SK-N-SH (cell line): ENCODE measurements at regions not wholly inside any gene's neighbourhood (a gene's known extent, or its start where the extent isn't known, plus 50 kb on each side); places are given as distances from the start of the nearest gene placed in this dataset.

Experiments used
- CTCF ChIA-PET: fragments of 300-600, 350-600 bp; formaldehyde crosslinking; extraction: SDS; loops from one replicate; lab custom pipeline; 2021; lab: Yijun Ruan, JAX
- POLR2A ChIA-PET: fragments of 350-600 bp; sonication (Branson Sonifier 250); formaldehyde crosslinking; extraction: SDS; loops from one replicate; lab custom pipeline; 2020; ENCODE audit warnings: antibody characterized with exemption, inconsistent platforms; lab: Yijun Ruan, JAX
- DNase-seq: peaks from one replicate; pipeline ENCODE4 v3.0.0; 2012
- H2AFZ ChIP-seq: fragments of 200-600 bp; sonication (generic); 2 replicates; pipeline ENCODE4 v1.8.1; 2016; ENCODE audit warnings: antibody characterized with exemption, mild to moderate bottlenecking, low read depth
- H3F3A ChIP-seq: fragments of 200-600 bp; sonication (generic); replicated peaks from 2 replicates; pipeline ENCODE3; 2016; ENCODE audit warnings: antibody characterized with exemption, mild to moderate bottlenecking; ENCODE audit not compliant: insufficient read depth
- H3K27ac ChIP-seq, 2 experiments: fragments of 200-500 bp in 1 of 2; fragments of 200-600 bp in 1 of 2; sonication (Bioruptor generic) in 1 of 2; sonication (generic), shearing (Covaris generic) in 1 of 2; 2 replicates each; pipeline versions ENCODE4 v1.5.1 to v1.6.1; 2014 to 2016; ENCODE audit warnings: low read depth in 2 of 2, inconsistent platforms in 1 of 2, low read length in 1 of 2, mild to moderate bottlenecking in 1 of 2, mixed read lengths in 1 of 2
- H3K27me3 ChIP-seq: fragments of 200-600 bp; sonication (generic), shearing (Covaris generic); 2 replicates; pipeline ENCODE4 v1.6.1; 2016; ENCODE audit warnings: mixed run types; ENCODE audit not compliant: insufficient read depth
- H3K36me3 ChIP-seq, 2 experiments: fragments of 200-500 bp in 1 of 2; fragments of 200-600 bp in 1 of 2; sonication (Bioruptor generic) in 1 of 2; sonication (generic) in 1 of 2; replicated peaks in 1 of 2; 2 replicates each; pipeline versions ENCODE3 to v1.5.1; 2014 to 2016; ENCODE audit warnings: low read length in 1 of 2, mild to moderate bottlenecking in 1 of 2; ENCODE audit not compliant: insufficient read depth in 2 of 2, control insufficient read depth in 1 of 2
- H3K4me1 ChIP-seq, 2 experiments: fragments of 200-500 bp in 1 of 2; fragments of 200-600 bp in 1 of 2; sonication (Bioruptor generic) in 1 of 2; sonication (generic), shearing (Covaris generic) in 1 of 2; 2 replicates each; pipeline versions ENCODE4 v1.5.1 to v1.6.1; 2014 to 2016; ENCODE audit warnings: low read depth in 1 of 2, low read length in 1 of 2, mixed run types in 1 of 2; ENCODE audit not compliant: insufficient read depth in 2 of 2, control insufficient read depth in 1 of 2
- H3K4me2 ChIP-seq: fragments of 200-600 bp; sonication (generic), shearing (Covaris generic); 2 replicates; pipeline ENCODE4 v1.6.1; 2017; ENCODE audit warnings: mixed run types
- H3K4me3 ChIP-seq, 2 experiments: fragments of 200-500 bp in 1 of 2; fragments of 200-600 bp in 1 of 2; sonication (Bioruptor generic) in 1 of 2; sonication (generic), shearing (Covaris generic) in 1 of 2; 2 replicates each; pipeline versions ENCODE4 v1.5.1 to v1.8.1; 2014 to 2016; ENCODE audit warnings: low read depth in 2 of 2, inconsistent platforms in 1 of 2, low read length in 1 of 2, mild to moderate bottlenecking in 1 of 2, mixed read lengths in 1 of 2, moderate library complexity in 1 of 2
- H3K79me2 ChIP-seq: fragments of 200-600 bp; sonication (generic); 2 replicates; pipeline ENCODE4 v1.8.1; 2017; ENCODE audit warnings: mild to moderate bottlenecking; ENCODE audit not compliant: insufficient read depth
- H3K9ac ChIP-seq: fragments of 200-600 bp; sonication (generic); 2 replicates; pipeline ENCODE4 v1.6.1; 2017; ENCODE audit warnings: mixed run types
- H3K9me2 ChIP-seq: fragments of 200-600 bp; sonication (generic); 2 replicates; pipeline ENCODE4 v1.6.1; 2017; ENCODE audit warnings: mixed run types
- H3K9me3 ChIP-seq: fragments of 200-600 bp; sonication (generic); 2 replicates; pipeline ENCODE4 v1.6.1; 2017; ENCODE audit warnings: mixed run types, mild to moderate bottlenecking, moderate library complexity
- H4K20me1 ChIP-seq: fragments of 200-600 bp; sonication (generic); 2 replicates; pipeline ENCODE4 v1.6.1; 2017; ENCODE audit warnings: mild to moderate bottlenecking, mixed run types; ENCODE audit not compliant: insufficient read depth
- CHD2 ChIP-seq: fragments of 150-350 bp; IDR thresholded peaks from 2 replicates; pipeline ENCODE4 v1.6.1; 2018; ENCODE audit warnings: low read length; ENCODE audit not compliant: partially characterized antibody
- CTCF ChIP-seq: fragments of 200-600 bp; sonication (generic); IDR thresholded peaks from 2 replicates; pipeline ENCODE4 v1.6.1; 2017; ENCODE audit warnings: antibody characterized with exemption, mild to moderate bottlenecking, moderate library complexity
- ELF1 ChIP-seq: IDR thresholded peaks from 2 replicates; pipeline ENCODE4 v1.4.0; 2012
- EP300 ChIP-seq, 2 experiments: IDR thresholded peaks; 2 replicates each; pipeline versions ENCODE4 v1.4.0 to v1.6.1; 2012; ENCODE audit warnings: borderline replicate concordance in 1 of 2, low read depth in 1 of 2, low read length in 1 of 2
- FOSL2 ChIP-seq: IDR thresholded peaks from 2 replicates; pipeline ENCODE4 v1.4.0; 2012; ENCODE audit warnings: low read depth, mild to moderate bottlenecking, moderate library complexity, borderline replicate concordance
- FOXJ3 ChIP-seq: sonication (generic); formaldehyde crosslinking; IDR thresholded peaks from 2 replicates; pipeline ENCODE4 v1.5.1; 2020; ENCODE audit warnings: mild to moderate bottlenecking, missing genetic modification reagents
- FOXM1 ChIP-seq: IDR thresholded peaks from 2 replicates; pipeline ENCODE4 v1.4.0; 2012; ENCODE audit warnings: low read depth, mild to moderate bottlenecking
- GABPA ChIP-seq: IDR thresholded peaks from 2 replicates; pipeline ENCODE4 v1.4.0; 2012; ENCODE audit warnings: low read depth, mild to moderate bottlenecking
- IRF3 ChIP-seq: fragments of 150-350 bp; IDR thresholded peaks from 2 replicates; pipeline ENCODE4 v1.6.1; 2016; ENCODE audit warnings: mild to moderate bottlenecking, low read depth, low read length
- JUND ChIP-seq: IDR thresholded peaks from 2 replicates; pipeline ENCODE4 v1.4.0; 2012
- MEF2A ChIP-seq: IDR thresholded peaks from 2 replicates; pipeline ENCODE4 v1.4.0; 2012; ENCODE audit warnings: low read depth, borderline replicate concordance
- MXI1 ChIP-seq: IDR thresholded peaks from 2 replicates; pipeline ENCODE4 v1.6.1; 2012; ENCODE audit warnings: mild to moderate bottlenecking, low read depth, low read length, improper control_type of control experiment
- NFIC ChIP-seq: IDR thresholded peaks from 2 replicates; pipeline ENCODE4 v1.4.0; 2012; ENCODE audit warnings: borderline replicate concordance
- NRF1 ChIP-seq: IDR thresholded peaks from 2 replicates; pipeline ENCODE4 v1.6.1; 2012; ENCODE audit warnings: low read depth, mild to moderate bottlenecking, low read length
- PBX3 ChIP-seq: IDR thresholded peaks from 2 replicates; pipeline ENCODE4; 2012
- POLR2AphosphoS5 ChIP-seq: IDR thresholded peaks from 2 replicates; pipeline ENCODE4 v1.6.1; 2012; ENCODE audit warnings: low read depth, low read length
- RAD21 ChIP-seq: IDR thresholded peaks from 2 replicates; pipeline ENCODE4 v1.6.1; 2012; ENCODE audit warnings: mild to moderate bottlenecking, low read length
- RXRA ChIP-seq: IDR thresholded peaks from 2 replicates; pipeline ENCODE4 v1.4.0; 2012; ENCODE audit warnings: low read depth, mild to moderate bottlenecking, borderline replicate concordance
- SMC3 ChIP-seq: IDR thresholded peaks from 2 replicates; pipeline ENCODE4 v1.6.1; 2012; ENCODE audit warnings: low read depth, low read length, improper control_type of control experiment
- TCF12 ChIP-seq: IDR thresholded peaks from 2 replicates; pipeline ENCODE4 v1.4.0; 2012
- TEAD4 ChIP-seq: IDR thresholded peaks from 2 replicates; pipeline ENCODE4 v1.4.0; 2012; ENCODE audit warnings: mild to moderate bottlenecking, borderline replicate concordance; ENCODE audit not compliant: insufficient read depth
- YY1 ChIP-seq: IDR thresholded peaks from 2 replicates; pipeline ENCODE4 v1.4.0; 2012; ENCODE audit warnings: low read depth, mild to moderate bottlenecking
- ZBTB33 ChIP-seq: IDR thresholded peaks from 2 replicates; pipeline ENCODE4 v1.4.0; 2012; ENCODE audit warnings: low read depth, borderline replicate concordance
- WGBS: methylation state at CpG from one replicate; pipeline ENCODE4 v1.1.6; 2017; ENCODE audit warnings: low lambda C conversion rate; 5-methylcytosine and 5-hydroxymethylcytosine counted together

DNA sequence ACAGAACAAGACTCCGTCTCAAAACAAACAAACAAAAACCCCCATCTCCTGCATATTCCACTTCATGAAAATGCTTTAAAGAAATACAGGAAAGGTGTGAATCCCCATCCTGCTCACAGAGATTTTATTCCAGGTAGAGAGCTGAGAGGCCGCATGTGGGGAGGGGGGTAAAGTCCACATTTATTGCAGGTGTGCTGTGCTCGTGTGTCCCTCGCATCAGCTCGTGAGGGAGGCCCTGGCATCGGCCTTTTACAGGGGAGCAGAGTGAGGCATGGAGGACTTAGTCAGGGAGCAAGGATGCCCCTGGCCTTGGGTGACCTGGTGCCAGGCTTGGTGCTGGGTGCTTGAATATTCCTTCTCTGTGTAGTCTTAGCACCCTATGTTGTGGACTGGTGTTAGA lies 413.5 kb upstream of the C2CD4B start:
- Histone ChIP-seq H3K79me2 (no peaks in the 10 kb centered on the region; the same call in 1 of the 2 replicates), H4K20me1 (no peaks in the 10 kb centered on the region), H3K9me3 (no peaks in the 10 kb centered on the region), H3K36me3 (no peaks in the 10 kb centered on the region), H3K27ac (no peak overlapping the region), H3K4me2 (no peak overlapping the region), H3K9ac (no peak overlapping the region), H3F3A (no peaks in the 10 kb centered on the region), H3K27me3 (no peaks in the 10 kb centered on the region), H3K4me3 (no peak overlapping the region), H2AFZ (no peak overlapping the region), H3K9me2 (no peaks in the 10 kb centered on the region), H3K4me1 (no peaks in the 10 kb centered on the region; a peak in 1 of 4 replicates)
- TF ChIP-seq CTCF, result no peak
- no peak for TF ChIP-seq MEF2A
- TF ChIP-seq YY1, result no peak
- no peak for TF ChIP-seq FOSL2
- no peak for TF ChIP-seq EP300 (IDR thresholded peaks at IDR 0.05; ENCODE audit: borderline replicate concordance in 1 of 2, low read depth in 1 of 2, low read length in 1 of 2)
- TF ChIP-seq SMC3, result no peak
- TF ChIP-seq TCF12, result no peak
- TF ChIP-seq NFIC, result no peak
- no peak for TF ChIP-seq RAD21
- TF ChIP-seq JUND, result no peak
- TF ChIP-seq FOXM1, result no peak
- TF ChIP-seq NRF1, result no peak
- TF ChIP-seq TEAD4, result no peak
- no peak for TF ChIP-seq MXI1
- TF ChIP-seq FOXJ3 (CRISPR knock-in tag), result no peak
- no peak for TF ChIP-seq IRF3
- no peak for TF ChIP-seq GABPA
- 93% methylated on average over 3 of the region's 6 CpGs for WGBS
- no peak for DNase-seq
- ChIA-PET POLR2A (no interaction called here), CTCF (interaction anchor here (0.7 kb wide), 1 partner anchor 38 kb away, joined by 3 read pairs; no protein-coding TSS in a partner anchor)

GRCh38 chr15:62578960-62579359 lies 413.9 kb upstream of the C2CD4B start:
- no peaks in the 10 kb centered on the region for H3K9me2 ChIP-seq
- H4K20me1 ChIP-seq, result no peaks in the 10 kb centered on the region
- no peaks in the 10 kb centered on the region; a peak in 1 of 4 replicates for H3K4me1 ChIP-seq
- H3K79me2 ChIP-seq, result no peaks in the 10 kb centered on the region; the same call in 1 of the 2 replicates
- H3K9ac ChIP-seq, result no peak overlapping the region
- 100% methylated on average over 1 of the region's 1 CpG for WGBS
- H3K4me3 ChIP-seq, result no peak overlapping the region
- POLR2A ChIA-PET, result no interaction called here
- H3K9me3 ChIP-seq, result no peaks in the 10 kb centered on the region
- H3K27me3 ChIP-seq, result no peaks in the 10 kb centered on the region
- no peaks in the 10 kb centered on the region for H3F3A ChIP-seq
- CTCF ChIA-PET, result no interaction called here
- no peak overlapping the region for H3K4me2 ChIP-seq
- no peak for DNase-seq
- H3K27ac ChIP-seq, result no peak overlapping the region
- no peak overlapping the region for H2AFZ ChIP-seq
- no peaks in the 10 kb centered on the region for H3K36me3 ChIP-seq
- TF ChIP-seq FOXM1 (no peak), FOSL2 (no peak), PBX3 (no peak), IRF3 (no peak), RAD21 (no peak), RXRA (no peak), CHD2 (no peak), GABPA (no peak), ELF1 (no peak), MXI1 (no peak), ZBTB33 (no peak), YY1 (no peak), POLR2AphosphoS5 (no peak)
